B cell (primary cell): ENCODE measurements at regions not wholly inside any gene's neighbourhood (a gene's known extent, or its start where the extent isn't known, plus 50 kb on each side); places are given as distances from the start of the nearest gene placed in this dataset.

Experiments
- EZH2 ChIP-seq: IDR thresholded peaks from 2 replicates; pipeline ENCODE4 v1.6.1; 2012; ENCODE audit warnings: borderline replicate concordance, low read depth, mild to moderate bottlenecking, moderate library complexity, low read length; ENCODE audit not compliant: insufficient read depth, poor library complexity, severe bottlenecking
- TF ChIP-seq, protein P1 (sequence below): fragments of 200-600 bp; IDR thresholded peaks from one replicate; pipeline ENCODE4 v1.8.0; 2022; ENCODE audit warnings: antibody characterized with exemption, mild to moderate bottlenecking

DNA sequence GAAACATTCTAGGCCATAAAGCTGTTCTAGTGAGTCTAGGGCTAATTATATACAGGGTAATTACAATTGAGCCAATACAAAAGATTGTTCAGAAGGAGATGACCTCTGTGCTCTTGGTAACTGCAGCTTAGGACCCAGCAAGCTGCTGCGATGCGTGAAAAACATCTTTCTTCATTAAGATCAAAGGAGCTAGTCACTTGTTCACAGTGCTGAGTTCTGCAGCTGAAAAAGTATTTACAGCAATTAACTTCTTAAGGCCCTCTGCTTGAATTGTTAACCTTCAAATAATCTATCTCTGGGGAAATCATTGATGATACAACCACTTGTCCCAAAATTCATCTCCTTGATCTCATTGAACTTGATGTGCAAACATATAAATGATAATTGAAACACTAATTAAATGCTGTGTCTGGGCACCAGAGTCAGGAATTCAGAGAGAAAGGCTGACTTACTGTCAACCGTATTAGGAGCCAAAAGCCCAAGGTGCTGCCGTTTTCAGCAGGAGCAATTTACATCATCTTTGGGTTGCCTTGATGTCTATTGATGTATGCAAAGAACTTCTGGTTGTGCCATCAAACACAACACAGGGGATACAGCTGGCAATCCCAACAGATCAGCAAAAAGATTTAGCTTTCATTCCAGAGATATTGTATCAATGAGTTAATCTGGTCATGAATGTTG, 213.0 kb downstream of the NECTIN3 start:
- TF ChIP-seq, protein P1, sequence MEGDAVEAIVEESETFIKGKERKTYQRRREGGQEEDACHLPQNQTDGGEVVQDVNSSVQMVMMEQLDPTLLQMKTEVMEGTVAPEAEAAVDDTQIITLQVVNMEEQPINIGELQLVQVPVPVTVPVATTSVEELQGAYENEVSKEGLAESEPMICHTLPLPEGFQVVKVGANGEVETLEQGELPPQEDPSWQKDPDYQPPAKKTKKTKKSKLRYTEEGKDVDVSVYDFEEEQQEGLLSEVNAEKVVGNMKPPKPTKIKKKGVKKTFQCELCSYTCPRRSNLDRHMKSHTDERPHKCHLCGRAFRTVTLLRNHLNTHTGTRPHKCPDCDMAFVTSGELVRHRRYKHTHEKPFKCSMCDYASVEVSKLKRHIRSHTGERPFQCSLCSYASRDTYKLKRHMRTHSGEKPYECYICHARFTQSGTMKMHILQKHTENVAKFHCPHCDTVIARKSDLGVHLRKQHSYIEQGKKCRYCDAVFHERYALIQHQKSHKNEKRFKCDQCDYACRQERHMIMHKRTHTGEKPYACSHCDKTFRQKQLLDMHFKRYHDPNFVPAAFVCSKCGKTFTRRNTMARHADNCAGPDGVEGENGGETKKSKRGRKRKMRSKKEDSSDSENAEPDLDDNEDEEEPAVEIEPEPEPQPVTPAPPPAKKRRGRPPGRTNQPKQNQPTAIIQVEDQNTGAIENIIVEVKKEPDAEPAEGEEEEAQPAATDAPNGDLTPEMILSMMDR = no peak
- no peak for TF ChIP-seq EZH2
